ENCODE measurements at regions not wholly inside any gene's neighbourhood (a gene's known extent, or its start where the extent isn't known, plus 50 kb on each side); places are given as distances from the start of the nearest gene placed in this dataset.

- no peak for DNase-seq (ENCODE audit: low read depth)
- H3K4me3 ChIP-seq (ENCODE audit: low read length) = no peak overlapping the region
- TF ChIP-seq CTCF (conservative IDR thresholded peaks at IDR 0.05; ENCODE audit: low read length) = no peak
Measured at GRCh38 chr4:177568931-177569330, 126.7 kb upstream of the AGA start.

DNA sequence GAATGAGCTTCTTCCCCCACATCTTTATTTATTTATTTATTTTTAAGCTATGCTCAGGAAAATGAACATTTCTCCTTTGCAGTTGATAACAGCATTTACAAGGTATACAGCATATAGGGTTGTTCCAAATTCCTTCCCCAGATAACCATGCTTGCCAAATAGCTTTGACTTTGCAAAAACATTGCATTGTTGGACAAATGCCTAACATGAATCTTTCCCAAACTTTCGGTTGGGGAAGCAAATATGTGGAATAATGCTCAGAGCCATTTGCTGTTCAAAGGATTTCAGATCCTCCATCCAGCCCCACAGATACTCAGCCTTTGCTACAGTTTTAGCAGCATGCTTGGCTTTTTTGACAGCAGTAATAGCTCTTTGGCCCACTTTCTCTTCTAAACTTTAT, 127.2 kb upstream of the AGA start:
- peak; percentile 34 for DNase-seq (ENCODE audit: low read depth)
- no peak overlapping the region for H3K4me3 ChIP-seq (ENCODE audit: low read length)
- no peak for TF ChIP-seq CTCF (conservative IDR thresholded peaks at IDR 0.05; ENCODE audit: low read length)

DNA sequence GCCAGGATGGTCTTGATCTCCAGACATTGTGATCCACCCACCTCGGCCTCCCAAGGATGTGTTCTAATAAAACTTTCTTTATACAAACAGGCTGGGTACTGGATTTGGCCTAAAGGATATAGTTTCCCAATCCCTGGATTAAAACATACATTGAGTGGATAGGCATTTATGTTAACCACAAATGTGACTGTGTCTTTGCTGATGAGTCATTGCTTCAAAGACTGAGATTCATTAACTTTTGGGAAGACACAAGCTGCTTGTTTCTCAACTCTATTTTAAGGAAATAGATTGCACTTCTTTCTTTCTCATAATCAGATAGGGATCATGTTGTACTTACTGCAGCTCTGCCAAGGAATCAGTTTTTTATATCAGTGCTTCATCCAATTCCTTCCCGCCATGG, 131.3 kb upstream of the AGA start:
- TF ChIP-seq CTCF (conservative IDR thresholded peaks at IDR 0.05; ENCODE audit: low read length) = no peak
- no peak overlapping the region for H3K4me3 ChIP-seq (ENCODE audit: low read length)
- DNase-seq (ENCODE audit: low read depth) = peak; percentile 70

- H3K4me3 ChIP-seq (ENCODE audit: low read length) = no peak overlapping the region
- TF ChIP-seq CTCF (conservative IDR thresholded peaks at IDR 0.05; ENCODE audit: low read length) = no peak
- no peak for DNase-seq (ENCODE audit: low read depth)
Measured at GRCh38 chr4:177574446-177574845, 132.2 kb upstream of the AGA start.

DNA sequence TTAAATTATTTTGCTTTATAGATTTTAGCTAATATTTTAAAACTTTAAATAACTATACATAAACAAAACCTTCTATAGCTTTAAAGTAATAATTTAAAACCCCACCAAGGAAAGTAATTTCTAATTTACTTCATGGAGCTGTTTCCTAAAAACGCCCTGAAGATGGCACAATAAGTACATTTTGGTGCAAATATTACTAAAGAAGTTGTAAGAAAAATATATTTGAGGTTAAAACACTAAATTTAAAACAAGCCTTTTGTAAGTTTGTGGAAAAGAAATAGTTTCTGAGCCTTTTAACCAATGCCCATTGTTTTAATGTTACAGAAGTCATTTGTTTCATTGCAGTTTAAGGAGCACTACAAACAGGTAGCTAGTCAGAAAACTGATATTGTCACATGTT, 137.4 kb upstream of the AGA start:
- TF ChIP-seq CTCF (conservative IDR thresholded peaks at IDR 0.05; ENCODE audit: low read length) = no peak; the same call in 1 of the 2 replicates
- no peak overlapping the region for H3K4me3 ChIP-seq (ENCODE audit: low read length)
- no peak for DNase-seq (ENCODE audit: low read depth)

GRCh38 chr4:177582992-177583391, 140.8 kb upstream of the AGA start:
- DNase-seq (ENCODE audit: low read depth) = no peak
- TF ChIP-seq CTCF (conservative IDR thresholded peaks at IDR 0.05; ENCODE audit: low read length) = no peak
- H3K4me3 ChIP-seq (ENCODE audit: low read length) = no peak overlapping the region

DNA sequence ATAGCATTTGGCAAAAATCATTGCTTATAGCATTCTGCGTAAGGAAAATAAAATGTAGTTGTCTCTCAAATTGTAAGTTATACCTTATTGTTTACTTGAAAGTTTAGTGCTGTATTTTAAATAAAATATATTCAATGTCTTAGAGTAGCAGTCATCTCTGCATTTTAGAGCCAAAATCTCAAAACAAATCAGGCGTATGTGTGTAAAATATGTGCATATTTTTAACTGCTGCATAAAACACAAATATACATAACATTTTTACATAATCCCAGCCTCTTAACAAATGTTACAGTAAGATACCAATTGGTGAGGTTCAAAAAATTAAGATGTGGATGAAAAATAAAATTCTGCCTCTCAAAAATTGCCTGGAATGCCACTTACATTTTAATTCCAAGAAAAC, 145.8 kb upstream of the AGA start:
- TF ChIP-seq CTCF (conservative IDR thresholded peaks at IDR 0.05; ENCODE audit: low read length) = no peak
- DNase-seq (ENCODE audit: low read depth) = no peak
- H3K4me3 ChIP-seq (ENCODE audit: low read length) = no peak overlapping the region
